Endothelial cell of umbilical vein (primary cell): ENCODE measurements at regions not wholly inside any gene's neighbourhood (a gene's known extent, or its start where the extent isn't known, plus 50 kb on each side); places are given as distances from the start of the nearest gene placed in this dataset.

ENCODE experiments used
- CTCF ChIP-seq, 2 donors: IDR thresholded peaks; 1 replicate in 1 of 2; 2 replicates in 1 of 2; pipeline ENCODE4 v1.5.1; 2011; ENCODE audit warnings: low read length in 2 of 2, mild to moderate bottlenecking in 2 of 2, moderate library complexity in 2 of 2, control low read depth in 1 of 2, inconsistent platforms in 1 of 2, low read depth in 1 of 2; ENCODE audit not compliant: insufficient read depth in 1 of 2; ENCODE audit errors: extremely low read depth in 1 of 2
- POLR2AphosphoS5 ChIP-seq: IDR thresholded peaks from 2 replicates; pipeline ENCODE4 v1.6.1; 2012; ENCODE audit warnings: low read depth, mild to moderate bottlenecking, control low read depth, low read length, moderate library complexity; ENCODE audit not compliant: insufficient read depth

DNA sequence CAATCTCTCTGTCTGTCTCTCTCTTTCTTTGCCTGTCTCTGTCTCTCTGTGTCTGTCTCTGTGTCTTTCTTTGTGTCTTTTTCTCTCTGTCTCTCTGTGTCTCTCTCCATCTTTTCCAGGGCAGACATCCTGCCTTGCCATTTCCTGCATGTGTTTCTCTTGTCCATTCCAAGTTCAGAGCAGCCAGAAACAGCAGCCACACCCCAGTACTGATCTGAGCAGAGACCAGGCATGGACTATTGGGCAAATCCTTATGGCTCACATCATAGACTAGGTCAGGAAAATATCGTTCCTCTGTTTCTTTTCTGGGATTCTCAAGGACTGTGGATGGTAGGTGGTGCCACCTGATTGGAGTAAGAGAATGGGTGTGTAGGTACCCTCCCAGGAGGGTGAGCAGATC lies 95.8 kb downstream of the RAMP3 start:
- no peak for TF ChIP-seq CTCF (IDR thresholded peaks at IDR 0.05; ENCODE audit: extremely low read depth in 1 of 2, insufficient read depth in 1 of 2, low read depth in 1 of 2, low read length in 2 of 2)
- TF ChIP-seq POLR2AphosphoS5 = no peak
